Esophagus muscularis mucosa (tissue), 4 donors: ENCODE measurements at regions not wholly inside any gene's neighbourhood (a gene's known extent, or its start where the extent isn't known, plus 50 kb on each side); places are given as distances from the start of the nearest gene placed in this dataset.

Experiments used
- DNase-seq: peaks from one replicate; pipeline ENCODE4 v3.0.0-alpha.2; 2017; ENCODE audit errors: extremely low spot score
- H3K27ac ChIP-seq, 4 donors: fragments of 200-600 bp; sonication (generic); replicated peaks in 1 of 4; 1 replicate in 3 of 4; 2 replicates in 1 of 4; pipeline ENCODE4 v1.5.1; 2016 to 2019; ENCODE audit warnings: mild to moderate bottlenecking in 1 of 4
- H3K27me3 ChIP-seq, 4 donors: fragments of 200-600 bp; sonication (generic); one replicate each; pipeline versions ENCODE4 v1.5.1 to v1.6.0; 2016 to 2019
- H3K36me3 ChIP-seq, 4 donors: fragments of 200-600 bp; sonication (generic); one replicate each; pipeline ENCODE4 v1.5.1; 2016 to 2019
- H3K4me1 ChIP-seq, 4 donors: fragments of 200-600 bp; sonication (generic); one replicate each; pipeline ENCODE4 v1.5.1; 2016 to 2019
- H3K4me3 ChIP-seq, 4 donors: fragments of 200-600 bp; sonication (generic); 1 replicate in 2 of 4; 2 replicates in 2 of 4; pipeline ENCODE4 v1.5.1; 2016 to 2019; ENCODE audit warnings: mild to moderate bottlenecking in 4 of 4, moderate library complexity in 1 of 4
- H3K9me3 ChIP-seq, 4 donors: fragments of 200-600 bp; sonication (generic); 1 replicate in 3 of 4; 2 replicates in 1 of 4; pipeline ENCODE4 v1.5.1; 2016 to 2019
- EP300 ChIP-seq: sonication (generic); formaldehyde crosslinking; IDR thresholded peaks from one replicate; pipeline ENCODE4 v1.6.1; 2017; ENCODE audit warnings: antibody characterized with exemption
- POLR2A ChIP-seq: fragments of 450-650 bp; IDR thresholded peaks from one replicate; pipeline ENCODE4 v1.6.1; 2017; ENCODE audit warnings: antibody characterized with exemption, moderate library complexity, mild to moderate bottlenecking, low read depth
- POLR2AphosphoS5 ChIP-seq, 2 donors: sonication (generic); formaldehyde crosslinking; IDR thresholded peaks; one replicate each; pipeline ENCODE4 v1.6.1; 2017; ENCODE audit warnings: antibody characterized with exemption in 2 of 2
- WGBS: methylation state at CpG from one replicate; pipeline ENCODE4 v1.1.5; 2018; 5-methylcytosine and 5-hydroxymethylcytosine counted together
- intact Hi-C: fragments of 100-400 bp; cut with DNase I; formaldehyde crosslinking; loops from one replicate; pipeline ENCODE4 v1.15.1; 2023
- TF ChIP-seq, protein P1 (sequence below), 3 experiments: fragments of 200-600 bp in 2 of 3; fragments of 450-650 bp in 1 of 3; sonication (generic) in 2 of 3; IDR thresholded peaks; one replicate each; pipeline ENCODE4 v1.5.1; 2017 to 2019; ENCODE audit warnings: antibody characterized with exemption in 3 of 3, mild to moderate bottlenecking in 2 of 3, moderate library complexity in 1 of 3

DNA sequence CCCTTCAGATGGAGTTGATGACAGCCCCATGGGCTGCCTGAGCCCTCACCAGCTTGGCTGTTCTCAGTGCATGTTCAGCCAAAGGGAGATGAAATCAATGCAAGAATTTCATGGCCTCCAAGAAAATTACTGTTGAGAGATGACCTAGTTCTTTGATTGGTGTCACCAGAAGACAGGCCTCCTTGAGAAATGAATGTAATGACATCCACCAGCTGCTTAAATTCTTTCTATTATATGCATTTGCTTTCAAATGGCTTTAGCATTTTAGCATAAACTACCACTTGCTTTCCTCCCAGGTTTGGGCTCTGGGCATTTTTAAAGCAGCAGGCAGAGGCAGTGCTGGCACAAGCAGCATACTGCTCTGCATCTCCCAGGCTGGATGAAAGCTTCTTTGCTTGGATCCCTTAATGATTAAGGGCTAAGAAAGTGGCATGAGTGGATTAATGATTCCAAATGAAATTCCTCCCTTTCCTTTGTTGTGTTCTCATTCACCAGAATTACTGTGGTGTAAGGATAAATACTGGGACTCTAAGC, 278.4 kb downstream of the ZNF326 start:
- no peak for TF ChIP-seq POLR2AphosphoS5 (IDR thresholded peaks at IDR 0.05)
- no peak for TF ChIP-seq EP300
- no peak for TF ChIP-seq POLR2A
- TF ChIP-seq, protein P1, sequence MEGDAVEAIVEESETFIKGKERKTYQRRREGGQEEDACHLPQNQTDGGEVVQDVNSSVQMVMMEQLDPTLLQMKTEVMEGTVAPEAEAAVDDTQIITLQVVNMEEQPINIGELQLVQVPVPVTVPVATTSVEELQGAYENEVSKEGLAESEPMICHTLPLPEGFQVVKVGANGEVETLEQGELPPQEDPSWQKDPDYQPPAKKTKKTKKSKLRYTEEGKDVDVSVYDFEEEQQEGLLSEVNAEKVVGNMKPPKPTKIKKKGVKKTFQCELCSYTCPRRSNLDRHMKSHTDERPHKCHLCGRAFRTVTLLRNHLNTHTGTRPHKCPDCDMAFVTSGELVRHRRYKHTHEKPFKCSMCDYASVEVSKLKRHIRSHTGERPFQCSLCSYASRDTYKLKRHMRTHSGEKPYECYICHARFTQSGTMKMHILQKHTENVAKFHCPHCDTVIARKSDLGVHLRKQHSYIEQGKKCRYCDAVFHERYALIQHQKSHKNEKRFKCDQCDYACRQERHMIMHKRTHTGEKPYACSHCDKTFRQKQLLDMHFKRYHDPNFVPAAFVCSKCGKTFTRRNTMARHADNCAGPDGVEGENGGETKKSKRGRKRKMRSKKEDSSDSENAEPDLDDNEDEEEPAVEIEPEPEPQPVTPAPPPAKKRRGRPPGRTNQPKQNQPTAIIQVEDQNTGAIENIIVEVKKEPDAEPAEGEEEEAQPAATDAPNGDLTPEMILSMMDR (IDR thresholded peaks at IDR 0.05) = no peak
- Histone ChIP-seq H3K36me3 (no peaks in the 10 kb centered on the region), H3K4me1 (peaks cover 0 to 3% (median 0%) of the 10 kb centered on the region in 4 donors), H3K27me3 (no peaks in the 10 kb centered on the region), H3K27ac (no peak overlapping the region), H3K4me3 (no peak overlapping the region), H3K9me3 (no peaks in the 10 kb centered on the region)
- no peak for DNase-seq
- intact Hi-C loops = no loop called here

DNA sequence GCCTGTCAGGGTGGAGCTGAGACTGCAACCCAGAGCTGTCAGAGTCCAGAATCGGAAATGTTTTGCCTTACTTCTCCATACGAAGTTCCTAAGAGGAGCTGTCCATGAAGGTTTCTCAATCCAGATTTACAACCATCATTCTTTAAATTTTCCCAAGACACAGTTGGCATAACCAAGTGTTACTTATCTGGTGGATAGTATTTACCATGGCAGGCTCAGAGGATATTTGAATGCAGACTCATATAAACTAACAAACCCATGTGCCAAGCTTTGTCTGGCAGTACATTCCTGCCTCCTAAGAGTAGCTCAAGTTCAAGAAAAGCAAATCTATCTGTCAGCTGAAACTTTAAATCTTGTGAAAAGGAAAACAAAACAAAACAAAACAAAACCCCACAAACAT, 267.9 kb downstream of the ZNF326 start:
- Histone ChIP-seq H3K4me1 (no peaks in the 10 kb centered on the region), H3K27ac (no peak overlapping the region), H3K4me3 (no peak overlapping the region), H3K27me3 (no peaks in the 10 kb centered on the region), H3K36me3 (no peaks in the 10 kb centered on the region), H3K9me3 (no peaks in the 10 kb centered on the region)
- TF ChIP-seq POLR2A (no peak), POLR2AphosphoS5 (IDR thresholded peaks at IDR 0.05) (no peak), EP300 (no peak)
- TF ChIP-seq, protein P1 (IDR thresholded peaks at IDR 0.05) = no peak
- DNase-seq = no peak
- 58% methylated on average over 2 of the region's 2 CpGs for WGBS
- intact Hi-C loops = no loop called here

DNA sequence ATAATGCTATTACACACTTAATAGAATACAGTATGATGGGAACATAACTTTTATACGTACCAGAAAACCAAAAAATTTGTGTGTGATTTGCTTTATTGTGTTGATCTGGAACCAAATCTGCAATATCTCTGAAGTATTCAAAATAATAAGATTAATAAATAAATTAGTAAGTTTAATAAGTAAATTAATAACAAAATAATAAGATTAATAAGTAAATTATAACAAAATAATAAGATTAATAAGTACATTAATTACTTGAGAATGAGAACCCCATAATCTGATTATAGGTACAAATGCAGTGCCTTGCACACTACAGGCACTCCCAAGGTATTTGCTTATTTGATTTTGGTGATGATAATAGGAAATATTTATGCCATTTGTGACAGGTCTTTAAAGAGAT, 267.4 kb downstream of the ZNF326 start:
- no peak overlapping the region for H3K27ac ChIP-seq
- no peaks in the 10 kb centered on the region for H3K27me3 ChIP-seq
- intact Hi-C loops = no loop called here
- TF ChIP-seq POLR2A = no peak
- TF ChIP-seq POLR2AphosphoS5 (IDR thresholded peaks at IDR 0.05) = no peak
- TF ChIP-seq, protein P1 (IDR thresholded peaks at IDR 0.05) = no peak
- TF ChIP-seq EP300 = no peak
- no peaks in the 10 kb centered on the region for H3K4me1 ChIP-seq
- DNase-seq = no peak
- H3K4me3 ChIP-seq = no peak overlapping the region
- no peaks in the 10 kb centered on the region for H3K36me3 ChIP-seq
- no peaks in the 10 kb centered on the region for H3K9me3 ChIP-seq
- WGBS = 86% methylated on average over 1 of the region's 1 CpG

DNA sequence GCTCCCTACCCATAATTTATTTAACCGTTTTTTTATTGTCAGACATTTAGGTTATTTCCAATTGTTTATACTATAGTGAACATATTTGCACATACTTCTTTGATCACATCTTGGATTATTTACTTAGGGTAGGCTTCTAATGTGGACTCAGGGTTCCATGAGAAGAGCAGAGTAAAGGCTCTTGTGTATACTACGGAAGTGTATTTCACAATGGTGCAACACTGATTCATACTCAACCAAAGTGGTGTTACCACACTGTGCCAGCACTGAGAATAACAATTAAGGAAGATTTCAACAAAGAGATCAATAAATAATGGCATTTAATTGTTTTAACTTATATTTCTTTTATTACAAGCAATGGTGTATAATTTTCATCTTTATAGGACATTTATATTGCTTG, 251.2 kb downstream of the ZNF326 start:
- Histone ChIP-seq H3K27ac (no peak overlapping the region), H3K36me3 (no peaks in the 10 kb centered on the region), H3K9me3 (peaks cover 0 to 9% (median 0%) of the 10 kb centered on the region in 4 donors), H3K27me3 (no peaks in the 10 kb centered on the region), H3K4me1 (no peaks in the 10 kb centered on the region), H3K4me3 (no peak overlapping the region)
- 87% methylated on average over 2 of the region's 2 CpGs for WGBS
- intact Hi-C loops = no loop called here
- DNase-seq = no peak
- TF ChIP-seq EP300 (no peak), POLR2AphosphoS5 (IDR thresholded peaks at IDR 0.05) (no peak), POLR2A (no peak)
- TF ChIP-seq, protein P1 (IDR thresholded peaks at IDR 0.05) = no peak

DNA sequence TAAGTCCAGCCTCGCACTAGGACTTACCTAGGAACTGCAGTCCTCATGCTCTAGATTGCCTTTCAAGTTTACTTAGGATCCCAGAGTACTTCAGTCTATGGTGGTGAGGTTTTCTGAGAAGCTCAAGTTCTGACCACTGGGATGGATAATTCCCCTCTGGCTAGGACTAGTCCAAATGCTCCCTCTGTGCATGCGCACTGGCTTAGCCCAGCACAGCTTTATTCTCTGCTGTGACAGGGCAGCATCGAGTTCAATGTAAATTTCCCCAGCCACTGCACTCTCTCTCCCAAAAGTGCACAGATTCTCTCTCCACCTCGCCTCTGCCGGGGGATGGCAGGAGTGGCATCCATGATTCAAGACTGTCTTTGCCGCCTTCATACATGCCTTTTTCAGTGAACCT, 241.6 kb downstream of the ZNF326 start:
- WGBS = 91% methylated on average over 6 of the region's 6 CpGs
- no peaks in the 10 kb centered on the region for H3K4me1 ChIP-seq
- no peak overlapping the region for H3K27ac ChIP-seq
- no peaks in the 10 kb centered on the region for H3K27me3 ChIP-seq
- intact Hi-C loops = no loop called here
- TF ChIP-seq, protein P1 (IDR thresholded peaks at IDR 0.05) = no peak
- TF ChIP-seq EP300 = no peak
- no peaks in the 10 kb centered on the region for H3K36me3 ChIP-seq
- no peak for DNase-seq
- H3K9me3 ChIP-seq = peaks cover 0 to 6% (median 0%) of the 10 kb centered on the region in 4 donors
- no peak overlapping the region for H3K4me3 ChIP-seq
